DMS 273 (cell line): ENCODE measurements at regions not wholly inside any gene's neighbourhood (a gene's known extent, or its start where the extent isn't known, plus 50 kb on each side); places are given as distances from the start of the nearest gene placed in this dataset.
A peak's percentile ranks its signal among the peaks of the same experiment; 100 is the strongest.

Experiments
- DNase-seq: peaks from one replicate; lab custom pipeline; 2025; ENCODE audit not compliant: unreplicated experiment; lab: John Stamatoyannopoulos, UW

- no peak for DNase-seq
Observed at GRCh38 chr3:106643684-106644161, 733.5 kb upstream of the CCDC54 start.

GRCh38 chr3:106673926-106674569, 703.2 kb upstream of the CCDC54 start:
- no peak for DNase-seq

- DNase-seq, result no peak
Observed at GRCh38 chr3:106675451-106675850, 701.8 kb upstream of the CCDC54 start.

- DNase-seq, result no peak
Observed at GRCh38 chr3:106678657-106679390, 698.4 kb upstream of the CCDC54 start.

- DNase-seq, result peak; percentile 11
Observed at GRCh38 chr3:106683953-106684620, 693.2 kb upstream of the CCDC54 start.

GRCh38 chr3:106685745-106686144, 691.5 kb upstream of the CCDC54 start:
- no peak for DNase-seq

GRCh38 chr3:106687905-106688304, 689.3 kb upstream of the CCDC54 start:
- DNase-seq, result no peak

- DNase-seq, result peak; percentile 5
Observed at GRCh38 chr3:106688464-106688863, 688.8 kb upstream of the CCDC54 start.

GRCh38 chr3:106691476-106691875, 685.8 kb upstream of the CCDC54 start:
- no peak for DNase-seq

GRCh38 chr3:106692624-106693023, 684.6 kb upstream of the CCDC54 start:
- no peak for DNase-seq

GRCh38 chr3:106699122-106699521, 678.1 kb upstream of the CCDC54 start:
- DNase-seq, result peak; percentile 25

- DNase-seq, result no peak
Observed at GRCh38 chr3:106700981-106701380, 676.3 kb upstream of the CCDC54 start.

GRCh38 chr3:106703524-106703923, 673.7 kb upstream of the CCDC54 start:
- DNase-seq, result no peak

GRCh38 chr3:106707347-106707746, 669.9 kb upstream of the CCDC54 start:
- no peak for DNase-seq

- no peak for DNase-seq
Observed at GRCh38 chr3:106710596-106710995, 666.6 kb upstream of the CCDC54 start.

GRCh38 chr3:106711650-106712049, 665.6 kb upstream of the CCDC54 start:
- no peak for DNase-seq

- no peak for DNase-seq
Observed at GRCh38 chr3:106714400-106714799, 662.8 kb upstream of the CCDC54 start.

GRCh38 chr3:106715286-106715685, 662.0 kb upstream of the CCDC54 start:
- no peak for DNase-seq

- no peak for DNase-seq
Observed at GRCh38 chr3:106717178-106717780, 660.0 kb upstream of the CCDC54 start.

- no peak for DNase-seq
Observed at GRCh38 chr3:106719077-106719476, 658.2 kb upstream of the CCDC54 start.

- DNase-seq, result no peak
Observed at GRCh38 chr3:106719583-106719982, 657.7 kb upstream of the CCDC54 start.

- no peak for DNase-seq
Observed at GRCh38 chr3:106720510-106720909, 656.7 kb upstream of the CCDC54 start.
